GM12878 (cell line): ENCODE measurements at regions not wholly inside any gene's neighbourhood (a gene's known extent, or its start where the extent isn't known, plus 50 kb on each side); places are given as distances from the start of the nearest gene placed in this dataset.

Source experiments
- ATAC-seq: fragments of 200-7000 bp; cut with Tn5 transposase; 3 replicates; pipeline ENCODE4 v1.9.1; 2020; ENCODE audit warnings: mild to moderate bottlenecking, moderate library complexity
- BruUV-seq: library from RNA; stranded (reverse); fragments of 400-500 nt; replicated peaks from 2 replicates; lab custom pipeline; 2021; lab: Mats Ljungman, UMichigan
- CTCF ChIA-PET: fragments of 300-600 bp; sonication (Branson Sonifier 250); formaldehyde crosslinking; extraction: SDS; loops from one replicate; lab custom pipeline; 2021; ENCODE audit warnings: inconsistent platforms; lab: Yijun Ruan, JAX
- POLR2A ChIA-PET: fragments of 350-600 bp; formaldehyde crosslinking; extraction: SDS; loops from one replicate; lab custom pipeline; 2021; ENCODE audit warnings: inconsistent platforms; lab: Charles Lee
- RAD21 ChIA-PET: fragments of 300-600 bp; sonication (Branson Sonifier 250); formaldehyde crosslinking; loops from one replicate; lab custom pipeline; 2023; ENCODE audit warnings: antibody characterized with exemption; ENCODE audit not compliant: unreplicated experiment; lab: Charles Lee
- SMC1A ChIA-PET: fragments of 300-600 bp; sonication (Branson Sonifier 250); formaldehyde crosslinking; loops from one replicate; lab custom pipeline; 2023; ENCODE audit not compliant: unreplicated experiment, uncharacterized antibody; lab: Charles Lee
- DNase-seq: peaks from one replicate; pipeline ENCODE4 v3.0.0-alpha.2; 2011; ENCODE audit warnings: low read depth, low spot score
- FAIRE-seq: peaks from 3 replicates; lab custom pipeline; 2011; peaks lifted over from hg19 to GRCh38; lab: Jason Lieb, UNC
- H2AFZ ChIP-seq: 2 replicates; pipeline ENCODE4 v1.6.0; 2011; ENCODE audit warnings: low read depth, low read length, control low read depth; ENCODE audit not compliant: control insufficient read depth
- H3K27ac ChIP-seq: 2 replicates; pipeline ENCODE4 v1.5.1; 2011; ENCODE audit warnings: control low read depth; ENCODE audit not compliant: control insufficient read depth, insufficient read depth
- H3K27me3 ChIP-seq, 2 experiments: replicated peaks in 1 of 2; 2 replicates each; pipeline versions ENCODE4 v1.6.0 to v1.6.1; 2011; ENCODE audit warnings: low read length in 1 of 2; ENCODE audit not compliant: control insufficient read depth in 2 of 2, insufficient read depth in 2 of 2
- H3K36me3 ChIP-seq, 2 experiments: 2 replicates each; pipeline ENCODE4 v1.5.1; 2011; ENCODE audit warnings: low read length in 1 of 2; ENCODE audit not compliant: control insufficient read depth in 2 of 2, insufficient read depth in 2 of 2
- H3K4me1 ChIP-seq: 2 replicates; pipeline ENCODE4 v1.6.1; 2011; ENCODE audit warnings: mild to moderate bottlenecking, low read length, moderate library complexity, mixed read lengths; ENCODE audit not compliant: control insufficient read depth, insufficient read depth
- H3K4me2 ChIP-seq: 2 replicates; pipeline ENCODE4 v1.6.0; 2011; ENCODE audit warnings: control low read depth; ENCODE audit not compliant: control insufficient read depth, insufficient read depth
- H3K4me3 ChIP-seq: fragments of 200-600 bp; sonication (generic); 2 replicates; pipeline ENCODE4 v1.5.1; 2016
- H3K79me2 ChIP-seq: 2 replicates; pipeline ENCODE4 v1.6.0; 2011; ENCODE audit warnings: low read length; ENCODE audit not compliant: control insufficient read depth, insufficient read depth
- H3K9ac ChIP-seq: 2 replicates; pipeline ENCODE4 v1.8.0; 2011; ENCODE audit warnings: low read length, control low read depth, mixed read lengths; ENCODE audit not compliant: control insufficient read depth, insufficient read depth
- H3K9me3 ChIP-seq: replicated peaks from 3 replicates; pipeline ENCODE4 v1.5.1; 2011; ENCODE audit warnings: mild to moderate bottlenecking, low read length; ENCODE audit not compliant: control insufficient read depth, insufficient read depth
- H4K20me1 ChIP-seq: 2 replicates; pipeline ENCODE4 v1.6.0; 2011; ENCODE audit not compliant: control insufficient read depth, insufficient read depth
- WGBS: methylation state at CpG from one replicate; pipeline ENCODE4 v1.1.6; 2016; ENCODE audit warnings: low lambda C conversion rate; ENCODE audit not compliant: insufficient replicate concordance, insufficient coverage; ENCODE audit errors: missing lambda C conversion rate; 5-methylcytosine and 5-hydroxymethylcytosine counted together
- in situ Hi-C: fragments of 300-500 bp; cut with MboI; formaldehyde crosslinking; loops from 9 replicates; pipeline ENCODE4 v1.14.3; 2018; ENCODE audit warnings: mixed read lengths
- intact Hi-C: fragments of 100-400 bp; cut with micrococcal nuclease; formaldehyde crosslinking; loops from one replicate; pipeline ENCODE4 v1.14.2; 2022; ENCODE audit not compliant: unreplicated experiment
- TF ChIP-seq, protein P1 (sequence below): IDR thresholded peaks from 2 replicates; pipeline ENCODE4 v1.6.1; 2012; ENCODE audit warnings: improper control_type of control experiment, low read depth, low read length; ENCODE audit not compliant: insufficient replicate concordance

- ChIA-PET POLR2A (no interaction called here), CTCF (interaction anchor here (0.6 kb wide), 1 partner anchor 356 kb away, joined by 3 read pairs; no protein-coding TSS in a partner anchor)
- Histone ChIP-seq H3K4me1 (no peaks in the 10 kb centered on the region), H3K9me3 (no peaks in the 10 kb centered on the region), H4K20me1 (no peaks in the 10 kb centered on the region), H3K36me3 (no peaks in the 10 kb centered on the region), H3K79me2 (no peaks in the 10 kb centered on the region)
- DNase-seq, result no peak
- FAIRE-seq, result no peak
- TF ChIP-seq, protein P1, sequence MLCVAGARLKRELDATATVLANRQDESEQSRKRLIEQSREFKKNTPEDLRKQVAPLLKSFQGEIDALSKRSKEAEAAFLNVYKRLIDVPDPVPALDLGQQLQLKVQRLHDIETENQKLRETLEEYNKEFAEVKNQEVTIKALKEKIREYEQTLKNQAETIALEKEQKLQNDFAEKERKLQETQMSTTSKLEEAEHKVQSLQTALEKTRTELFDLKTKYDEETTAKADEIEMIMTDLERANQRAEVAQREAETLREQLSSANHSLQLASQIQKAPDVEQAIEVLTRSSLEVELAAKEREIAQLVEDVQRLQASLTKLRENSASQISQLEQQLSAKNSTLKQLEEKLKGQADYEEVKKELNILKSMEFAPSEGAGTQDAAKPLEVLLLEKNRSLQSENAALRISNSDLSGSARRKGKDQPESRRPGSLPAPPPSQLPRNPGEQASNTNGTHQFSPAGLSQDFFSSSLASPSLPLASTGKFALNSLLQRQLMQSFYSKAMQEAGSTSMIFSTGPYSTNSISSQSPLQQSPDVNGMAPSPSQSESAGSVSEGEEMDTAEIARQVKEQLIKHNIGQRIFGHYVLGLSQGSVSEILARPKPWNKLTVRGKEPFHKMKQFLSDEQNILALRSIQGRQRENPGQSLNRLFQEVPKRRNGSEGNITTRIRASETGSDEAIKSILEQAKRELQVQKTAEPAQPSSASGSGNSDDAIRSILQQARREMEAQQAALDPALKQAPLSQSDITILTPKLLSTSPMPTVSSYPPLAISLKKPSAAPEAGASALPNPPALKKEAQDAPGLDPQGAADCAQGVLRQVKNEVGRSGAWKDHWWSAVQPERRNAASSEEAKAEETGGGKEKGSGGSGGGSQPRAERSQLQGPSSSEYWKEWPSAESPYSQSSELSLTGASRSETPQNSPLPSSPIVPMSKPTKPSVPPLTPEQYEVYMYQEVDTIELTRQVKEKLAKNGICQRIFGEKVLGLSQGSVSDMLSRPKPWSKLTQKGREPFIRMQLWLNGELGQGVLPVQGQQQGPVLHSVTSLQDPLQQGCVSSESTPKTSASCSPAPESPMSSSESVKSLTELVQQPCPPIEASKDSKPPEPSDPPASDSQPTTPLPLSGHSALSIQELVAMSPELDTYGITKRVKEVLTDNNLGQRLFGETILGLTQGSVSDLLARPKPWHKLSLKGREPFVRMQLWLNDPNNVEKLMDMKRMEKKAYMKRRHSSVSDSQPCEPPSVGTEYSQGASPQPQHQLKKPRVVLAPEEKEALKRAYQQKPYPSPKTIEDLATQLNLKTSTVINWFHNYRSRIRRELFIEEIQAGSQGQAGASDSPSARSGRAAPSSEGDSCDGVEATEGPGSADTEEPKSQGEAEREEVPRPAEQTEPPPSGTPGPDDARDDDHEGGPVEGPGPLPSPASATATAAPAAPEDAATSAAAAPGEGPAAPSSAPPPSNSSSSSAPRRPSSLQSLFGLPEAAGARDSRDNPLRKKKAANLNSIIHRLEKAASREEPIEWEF, result no peak
- TF ChIP-seq, all 136 proteins: peak for 0
- H3K4me3 ChIP-seq, result no peak overlapping the region
- H3K9ac ChIP-seq, result no peak overlapping the region
- intact Hi-C loops (no loop called here), in situ Hi-C loops (no loop called here)
- RAD21 ChIA-PET, result interaction anchor here (0.8 kb wide), 1 partner anchor 9 kb away, joined by 3 read pairs; no protein-coding TSS in a partner anchor
- no TSS peak for BruUV-seq
- 17% methylated on average over 1 of the region's 1 CpG for WGBS
- ATAC-seq, result no peak
- H2AFZ ChIP-seq, result no peak overlapping the region
- SMC1A ChIA-PET, result interaction anchor here (0.9 kb wide), 1 partner anchor 12 kb away, joined by 3 read pairs; no protein-coding TSS in a partner anchor
- no peak overlapping the region for H3K27ac ChIP-seq
- H3K27me3 ChIP-seq, result no peaks in the 10 kb centered on the region
- no peak overlapping the region for H3K4me2 ChIP-seq
Measured at GRCh38 chr21:20260124-20260523, 738.1 kb upstream of the NCAM2 start.
